ENCODE measurements at regions not wholly inside any gene's neighbourhood (a gene's known extent, or its start where the extent isn't known, plus 50 kb on each side); places are given as distances from the start of the nearest gene placed in this dataset.

DNA sequence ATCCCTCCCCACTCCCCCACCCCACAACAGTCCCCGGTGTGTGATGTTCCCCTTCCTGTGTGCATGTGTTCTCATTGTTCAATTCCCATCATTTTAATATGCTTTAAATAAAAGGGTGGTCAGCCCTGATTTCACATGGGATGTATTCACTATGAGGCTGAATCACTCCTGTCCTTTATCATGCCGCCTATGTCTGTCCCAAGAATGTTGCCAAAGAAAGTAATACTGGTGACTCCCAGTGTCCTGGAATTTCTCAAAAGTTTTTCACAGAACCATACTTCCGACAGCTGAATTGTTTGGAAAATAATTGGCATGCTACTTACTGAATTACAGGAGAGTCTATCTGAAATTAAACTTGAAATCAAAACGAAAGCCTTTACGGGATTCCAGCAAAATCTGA is 217.7 kb downstream of the HAO1 start:
- DNase-seq = no peak
- TF ChIP-seq, protein P1, sequence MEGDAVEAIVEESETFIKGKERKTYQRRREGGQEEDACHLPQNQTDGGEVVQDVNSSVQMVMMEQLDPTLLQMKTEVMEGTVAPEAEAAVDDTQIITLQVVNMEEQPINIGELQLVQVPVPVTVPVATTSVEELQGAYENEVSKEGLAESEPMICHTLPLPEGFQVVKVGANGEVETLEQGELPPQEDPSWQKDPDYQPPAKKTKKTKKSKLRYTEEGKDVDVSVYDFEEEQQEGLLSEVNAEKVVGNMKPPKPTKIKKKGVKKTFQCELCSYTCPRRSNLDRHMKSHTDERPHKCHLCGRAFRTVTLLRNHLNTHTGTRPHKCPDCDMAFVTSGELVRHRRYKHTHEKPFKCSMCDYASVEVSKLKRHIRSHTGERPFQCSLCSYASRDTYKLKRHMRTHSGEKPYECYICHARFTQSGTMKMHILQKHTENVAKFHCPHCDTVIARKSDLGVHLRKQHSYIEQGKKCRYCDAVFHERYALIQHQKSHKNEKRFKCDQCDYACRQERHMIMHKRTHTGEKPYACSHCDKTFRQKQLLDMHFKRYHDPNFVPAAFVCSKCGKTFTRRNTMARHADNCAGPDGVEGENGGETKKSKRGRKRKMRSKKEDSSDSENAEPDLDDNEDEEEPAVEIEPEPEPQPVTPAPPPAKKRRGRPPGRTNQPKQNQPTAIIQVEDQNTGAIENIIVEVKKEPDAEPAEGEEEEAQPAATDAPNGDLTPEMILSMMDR (IDR thresholded peaks at IDR 0.05) = no peak
- TF ChIP-seq POLR2AphosphoS5 (IDR thresholded peaks at IDR 0.05) (no peak), EP300 (IDR thresholded peaks at IDR 0.05) (no peak), POLR2A (IDR thresholded peaks at IDR 0.05) (no peak)
- Histone ChIP-seq H3K36me3 (no peaks in the 10 kb centered on the region), H3K9me3 (no peaks in the 10 kb centered on the region), H3K27me3 (peaks cover 0 to 3% (median 0%) of the 10 kb centered on the region in 3 donors), H3K27ac (no peak overlapping the region), H3K4me3 (no peak overlapping the region), H3K4me1 (no peaks in the 10 kb centered on the region)
- intact Hi-C loops (cut with DNase I) = no loop called here
- WGBS, 2 donors = 88% methylated on average over 5 of the region's 5 CpGs

DNA sequence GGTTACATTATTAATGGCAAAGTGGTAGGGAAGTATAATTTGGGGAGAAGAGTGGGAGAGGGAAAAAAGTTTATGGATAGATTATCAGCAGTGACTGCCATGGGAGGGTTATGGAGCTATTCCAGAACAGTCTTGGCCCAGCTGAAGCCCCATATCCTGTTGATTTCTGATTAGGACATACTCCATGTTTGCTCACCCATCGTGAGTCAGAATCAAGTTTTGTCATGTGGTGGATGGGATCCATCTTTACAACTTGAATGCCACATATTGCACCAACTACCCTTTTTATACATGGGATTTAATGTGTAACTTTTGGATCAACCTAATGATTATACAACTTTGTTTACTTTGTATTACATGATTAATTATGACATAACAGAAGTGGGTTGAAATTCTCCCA is 217.0 kb downstream of the HAO1 start:
- no peak overlapping the region for H3K27ac ChIP-seq
- no peak overlapping the region for H3K4me3 ChIP-seq
- TF ChIP-seq POLR2AphosphoS5 (IDR thresholded peaks at IDR 0.05) (no peak), EP300 (IDR thresholded peaks at IDR 0.05) (no peak), POLR2A (IDR thresholded peaks at IDR 0.05) (no peak)
- TF ChIP-seq, protein P1 (IDR thresholded peaks at IDR 0.05) = no peak
- DNase-seq = no peak
- intact Hi-C loops (cut with DNase I) = no loop called here
- H3K9me3 ChIP-seq = no peaks in the 10 kb centered on the region
- no peaks in the 10 kb centered on the region for H3K4me1 ChIP-seq
- no peaks in the 10 kb centered on the region for H3K36me3 ChIP-seq
- peaks cover 0 to 3% (median 0%) of the 10 kb centered on the region in 3 donors for H3K27me3 ChIP-seq
- 55 to 76% methylated on average over 1 of the region's 1 CpG for WGBS, 2 donors

DNA sequence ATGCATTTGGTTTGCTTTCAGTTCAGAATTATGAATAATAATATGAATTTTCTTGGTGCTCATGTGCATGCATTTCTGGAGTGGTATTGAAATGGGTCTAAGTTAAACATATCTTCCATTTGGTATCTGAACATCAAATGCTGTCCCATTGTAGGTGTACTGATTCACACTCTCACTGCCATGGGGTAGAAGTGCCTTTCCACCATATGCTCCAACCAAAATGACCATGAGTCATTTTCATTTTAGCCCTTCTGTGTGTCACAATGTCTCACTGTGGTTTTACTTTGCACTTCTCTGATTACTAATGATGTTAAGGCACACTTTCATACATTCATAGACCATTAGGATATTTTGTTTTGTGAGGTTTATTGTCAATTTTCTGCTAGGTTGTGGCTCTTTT is 211.9 kb downstream of the HAO1 start:
- no peak for DNase-seq

DNA sequence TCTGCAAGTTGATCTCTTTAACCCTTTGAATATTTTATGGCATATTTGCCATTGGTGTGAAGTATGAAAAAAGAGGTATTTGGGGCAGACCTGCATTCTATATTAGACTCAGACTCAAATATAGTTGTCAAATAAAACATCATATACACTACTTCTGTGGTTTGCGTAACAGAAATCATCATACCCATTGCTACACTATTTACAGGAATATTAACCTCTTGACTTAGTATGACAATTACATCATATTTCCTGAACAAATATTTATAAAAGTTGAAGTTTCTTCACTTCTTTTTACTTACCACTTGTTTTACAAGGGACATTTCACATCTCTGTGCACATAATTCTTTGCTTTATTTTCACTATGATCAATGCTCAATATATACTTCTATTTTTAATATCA is 206.0 kb downstream of the HAO1 start:
- TF ChIP-seq, protein P1 (IDR thresholded peaks at IDR 0.05) = no peak
- TF ChIP-seq POLR2A (IDR thresholded peaks at IDR 0.05) = no peak
- no peak for TF ChIP-seq EP300 (IDR thresholded peaks at IDR 0.05)
- TF ChIP-seq POLR2AphosphoS5 (IDR thresholded peaks at IDR 0.05) = no peak
- WGBS, 2 donors = 76 to 80% methylated on average over 1 of the region's 1 CpG

More for the DNA sequence above, 211.9 kb downstream of the HAO1 start:
- Histone ChIP-seq H3K9me3 (no peaks in the 10 kb centered on the region), H3K4me1 (no peaks in the 10 kb centered on the region), H3K4me3 (no peak overlapping the region), H3K36me3 (no peaks in the 10 kb centered on the region), H3K27ac (no peak overlapping the region), H3K27me3 (peaks cover 0 to 3% (median 0%) of the 10 kb centered on the region in 3 donors)
- TF ChIP-seq POLR2AphosphoS5 (IDR thresholded peaks at IDR 0.05) = no peak
- intact Hi-C loops (cut with DNase I) = no loop called here

DNA sequence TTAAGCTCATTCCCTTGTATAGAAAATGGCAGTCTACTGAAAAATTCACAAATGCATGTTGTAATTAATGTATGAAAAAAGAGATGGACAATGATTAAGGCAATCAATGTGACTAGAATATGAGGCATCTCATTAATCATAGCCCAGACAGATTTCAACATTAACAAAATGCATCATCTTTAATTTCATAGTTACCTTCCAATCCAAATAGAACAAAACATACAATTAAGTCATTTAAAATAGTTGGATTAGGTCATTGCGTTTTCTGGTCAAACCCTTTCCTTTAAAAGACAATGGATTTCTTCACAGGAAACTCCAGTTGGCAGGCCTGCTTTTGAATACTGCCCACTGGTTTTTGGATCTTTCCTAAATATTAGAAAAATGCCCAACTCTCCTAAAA is 203.9 kb downstream of the HAO1 start:
- Histone ChIP-seq H3K27me3 (no peaks in the 10 kb centered on the region), H3K27ac (no peak overlapping the region), H3K36me3 (no peaks in the 10 kb centered on the region), H3K9me3 (no peaks in the 10 kb centered on the region), H3K4me3 (no peak overlapping the region), H3K4me1 (no peaks in the 10 kb centered on the region)
- intact Hi-C loops (cut with DNase I) = no loop called here
- no peak for TF ChIP-seq POLR2A (IDR thresholded peaks at IDR 0.05)
- TF ChIP-seq, protein P1 (IDR thresholded peaks at IDR 0.05) = no peak
- no peak for TF ChIP-seq EP300 (IDR thresholded peaks at IDR 0.05)
- TF ChIP-seq POLR2AphosphoS5 (IDR thresholded peaks at IDR 0.05) = no peak
- 52 to 72% methylated on average over 1 of the region's 1 CpG for WGBS, 2 donors
- no peak for DNase-seq

More for the DNA sequence above, 206.0 kb downstream of the HAO1 start:
- H3K4me3 ChIP-seq = no peak overlapping the region
- no peaks in the 10 kb centered on the region for H3K36me3 ChIP-seq
- no peaks in the 10 kb centered on the region for H3K27me3 ChIP-seq
- intact Hi-C loops (cut with DNase I) = no loop called here
- DNase-seq = no peak
- no peaks in the 10 kb centered on the region for H3K4me1 ChIP-seq
- H3K27ac ChIP-seq = no peak overlapping the region
- no peaks in the 10 kb centered on the region for H3K9me3 ChIP-seq

Measured in sigmoid colon (tissue), 6 donors.